Karpas-422 (cell line): ENCODE measurements at regions not wholly inside any gene's neighbourhood (a gene's known extent, or its start where the extent isn't known, plus 50 kb on each side); places are given as distances from the start of the nearest gene placed in this dataset.
A peak's percentile ranks its signal among the peaks of the same experiment; 100 is the strongest.

Source experiments
- DNase-seq: peaks from one replicate; pipeline ENCODE4 v3.0.0-alpha.2; 2015
- H2AFZ ChIP-seq: fragments of 200-600 bp; sonication (generic); 2 replicates; pipeline ENCODE4 v1.6.1; 2014; ENCODE audit warnings: antibody characterized with exemption, low read length, mixed read lengths
- H3K27ac ChIP-seq: fragments of 200-600 bp; sonication (generic); 2 replicates; pipeline ENCODE4 v1.5.1; 2014; ENCODE audit warnings: mild to moderate bottlenecking, low read length, moderate library complexity
- H3K27me3 ChIP-seq: fragments of 200-600 bp; sonication (generic); 2 replicates; pipeline ENCODE4 v1.6.1; 2014; ENCODE audit warnings: low read length, mixed read lengths
- H3K36me3 ChIP-seq: fragments of 200-600 bp; sonication (generic); 2 replicates; pipeline ENCODE4 v1.6.1; 2014; ENCODE audit warnings: low read length, mixed read lengths; ENCODE audit not compliant: insufficient read depth
- H3K4me1 ChIP-seq: fragments of 200-600 bp; sonication (generic); 2 replicates; pipeline ENCODE4 v1.6.1; 2014; ENCODE audit warnings: mild to moderate bottlenecking, low read length, mixed read lengths
- H3K4me2 ChIP-seq: fragments of 200-600 bp; sonication (generic); 2 replicates; pipeline ENCODE4 v1.6.1; 2014; ENCODE audit warnings: low read length, low read depth, mild to moderate bottlenecking; ENCODE audit not compliant: poor library complexity, severe bottlenecking
- H3K4me3 ChIP-seq: fragments of 200-600 bp; sonication (generic); 2 replicates; pipeline ENCODE4 v1.5.1; 2014; ENCODE audit warnings: mild to moderate bottlenecking, antibody characterized with exemption, low read length, mixed read lengths
- H3K79me2 ChIP-seq: fragments of 200-600 bp; sonication (generic); 2 replicates; pipeline ENCODE4 v1.6.1; 2014; ENCODE audit warnings: mild to moderate bottlenecking, low read length, mixed read lengths
- H3K9ac ChIP-seq: fragments of 200-600 bp; sonication (generic); 2 replicates; pipeline ENCODE4 v1.6.0; 2014; ENCODE audit warnings: low read length
- H3K9me2 ChIP-seq: fragments of 200-600 bp; sonication (generic), shearing (Covaris generic); replicated peaks from 2 replicates; pipeline ENCODE4 v1.6.0; 2014; ENCODE audit warnings: mild to moderate bottlenecking, low read length, moderate library complexity; ENCODE audit not compliant: insufficient read depth
- H3K9me3 ChIP-seq: fragments of 300-700, 200-600 bp; sonication (generic); 2 replicates; pipeline ENCODE4 v1.6.1; 2014; ENCODE audit warnings: low read length, mixed read lengths
- H4K20me1 ChIP-seq: fragments of 200-600 bp; sonication (generic); 2 replicates; pipeline ENCODE4 v1.6.1; 2014; ENCODE audit warnings: mild to moderate bottlenecking, antibody characterized with exemption, low read length, low read depth; ENCODE audit not compliant: insufficient read depth

DNA sequence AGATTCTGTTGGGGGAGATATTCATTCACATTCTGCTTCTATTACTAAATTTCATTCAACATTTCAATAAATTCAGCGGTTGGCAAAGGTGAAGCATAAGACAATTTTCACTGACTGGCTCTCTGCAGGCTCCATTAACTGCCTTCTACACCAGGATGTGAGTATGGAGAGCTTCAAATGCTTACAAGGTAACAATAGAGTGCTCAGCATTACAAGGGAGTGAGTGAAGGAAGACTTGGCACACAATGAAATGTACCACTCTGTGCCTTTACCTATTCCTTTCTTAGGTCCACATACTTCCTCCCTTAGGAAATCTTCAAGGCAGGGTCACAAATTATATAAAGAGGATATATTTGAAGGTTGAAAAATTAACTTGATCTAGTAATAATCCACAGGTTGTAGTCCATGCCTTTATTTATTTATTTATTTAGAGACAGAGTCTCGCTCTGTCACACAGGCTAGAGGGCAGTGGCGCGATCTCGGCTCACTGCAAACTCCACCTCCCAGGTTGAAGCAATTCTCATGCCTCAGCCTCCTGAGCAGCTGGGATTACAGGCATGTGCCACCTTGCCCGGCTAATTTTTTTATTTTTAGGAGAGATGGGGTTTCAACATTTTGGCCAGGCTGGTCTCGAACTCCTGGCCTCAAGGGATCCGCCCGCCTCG, 76.6 kb upstream of the FAM169A start:
- no peak overlapping the region for H3K27ac ChIP-seq
- no peaks in the 10 kb centered on the region for H3K9me3 ChIP-seq
- no peaks in the 10 kb centered on the region for H4K20me1 ChIP-seq
- H3K4me3 ChIP-seq = no peak overlapping the region
- no peaks in the 10 kb centered on the region for H3K27me3 ChIP-seq
- H3K4me1 ChIP-seq = no peaks in the 10 kb centered on the region
- H2AFZ ChIP-seq = no peak overlapping the region
- H3K9me2 ChIP-seq = no peaks in the 10 kb centered on the region
- no peaks in the 10 kb centered on the region for H3K36me3 ChIP-seq
- DNase-seq = no peak
- no peak overlapping the region for H3K9ac ChIP-seq
- no peak overlapping the region for H3K4me2 ChIP-seq
- no peaks in the 10 kb centered on the region for H3K79me2 ChIP-seq

DNA sequence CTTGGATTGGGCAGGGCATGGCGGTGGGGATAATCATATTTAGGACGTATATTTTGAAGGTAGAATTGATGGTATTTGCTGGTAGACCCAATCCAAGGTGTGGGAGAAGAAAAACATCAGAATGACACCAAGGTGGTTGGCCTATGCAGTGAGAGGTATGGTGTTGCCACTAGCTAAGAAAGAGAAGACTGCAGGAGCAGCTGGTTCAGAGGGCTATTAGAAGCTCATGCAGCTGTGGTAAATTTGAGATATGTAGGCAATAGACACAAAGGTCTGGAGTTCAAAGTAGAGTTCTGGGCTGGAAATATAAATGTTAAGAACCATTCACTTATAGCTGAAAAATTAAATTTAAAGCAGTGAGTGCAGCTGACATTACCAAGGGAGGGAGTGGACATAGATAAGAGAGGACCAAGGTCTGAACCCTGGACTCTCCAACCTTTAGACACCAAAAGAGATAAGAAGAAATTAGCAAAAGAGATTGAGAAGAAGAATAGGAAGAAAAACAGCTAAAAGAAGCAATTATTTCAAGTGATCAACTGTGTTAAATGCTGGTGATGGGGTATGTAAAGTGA, 74.7 kb upstream of the FAM169A start:
- Histone ChIP-seq H3K79me2 (no peaks in the 10 kb centered on the region), H3K27ac (no peak overlapping the region), H3K27me3 (no peaks in the 10 kb centered on the region), H3K4me3 (no peak overlapping the region), H3K36me3 (no peaks in the 10 kb centered on the region), H3K9ac (no peak overlapping the region), H3K4me1 (no peaks in the 10 kb centered on the region), H3K9me2 (no peaks in the 10 kb centered on the region), H4K20me1 (no peaks in the 10 kb centered on the region), H3K9me3 (no peaks in the 10 kb centered on the region), H3K4me2 (no peak overlapping the region), H2AFZ (no peak overlapping the region)
- no peak for DNase-seq

DNA sequence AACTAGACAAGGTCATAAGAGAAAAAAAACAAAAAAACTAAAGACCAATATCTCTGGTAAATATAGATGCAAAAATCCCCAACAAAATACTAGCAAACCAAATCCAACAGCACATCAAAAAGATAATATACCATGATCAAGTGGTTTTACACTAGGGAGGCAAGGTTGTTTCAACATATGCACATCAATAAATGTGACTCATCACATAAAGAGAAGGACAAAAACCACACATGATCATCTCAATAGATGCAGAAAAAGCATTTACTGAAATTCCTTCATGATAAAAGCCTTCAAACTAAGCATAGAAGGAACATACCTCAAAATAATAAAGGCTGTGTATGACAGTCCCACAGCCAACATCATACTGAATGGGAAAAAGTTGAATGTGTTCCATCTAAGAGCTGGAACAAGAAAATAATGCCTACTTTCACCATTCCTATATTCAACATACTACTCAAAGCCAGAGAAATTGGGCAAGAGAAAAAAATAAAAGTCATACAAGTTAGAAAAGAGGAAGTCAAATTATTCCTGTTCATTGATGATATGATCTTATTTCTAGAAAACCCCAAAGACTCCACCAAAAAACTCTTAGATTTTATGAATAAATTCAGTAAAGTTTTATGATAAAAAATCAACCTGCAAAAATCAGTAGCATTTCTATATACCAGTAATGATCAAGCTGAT, 72.2 kb upstream of the FAM169A start:
- no peaks in the 10 kb centered on the region for H3K4me1 ChIP-seq
- H4K20me1 ChIP-seq = no peaks in the 10 kb centered on the region
- no peaks in the 10 kb centered on the region for H3K27me3 ChIP-seq
- H3K9me3 ChIP-seq = no peaks in the 10 kb centered on the region
- H3K9ac ChIP-seq = no peak overlapping the region
- H3K4me3 ChIP-seq = no peak overlapping the region
- H3K79me2 ChIP-seq = no peaks in the 10 kb centered on the region
- no peaks in the 10 kb centered on the region for H3K36me3 ChIP-seq
- H3K27ac ChIP-seq = no peak overlapping the region
- no peak for DNase-seq
- H3K4me2 ChIP-seq = no peak overlapping the region
- H2AFZ ChIP-seq = no peak overlapping the region
- H3K9me2 ChIP-seq = no peaks in the 10 kb centered on the region

DNA sequence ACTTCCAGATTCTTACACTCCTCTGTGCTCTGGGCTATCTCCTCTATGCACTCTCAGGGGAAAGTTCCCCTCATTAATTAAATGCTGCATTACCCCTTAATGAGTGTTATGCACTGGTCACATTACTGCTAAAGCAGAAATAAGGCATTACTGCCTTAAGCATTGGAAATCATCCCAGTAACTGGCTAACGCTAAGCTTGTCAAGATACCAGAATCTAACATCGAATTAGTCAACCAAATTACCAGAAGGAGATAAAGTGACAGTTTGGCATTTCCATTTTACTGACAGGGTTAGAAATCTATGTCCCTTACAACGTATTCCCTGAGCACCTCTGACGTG, 69.5 kb upstream of the FAM169A start:
- no peaks in the 10 kb centered on the region for H4K20me1 ChIP-seq
- H3K4me3 ChIP-seq = no peak overlapping the region
- no peak for DNase-seq
- H3K79me2 ChIP-seq = no peaks in the 10 kb centered on the region
- no peak overlapping the region for H3K27ac ChIP-seq
- no peaks in the 10 kb centered on the region for H3K27me3 ChIP-seq
- no peak overlapping the region for H3K9ac ChIP-seq
- H3K36me3 ChIP-seq = no peaks in the 10 kb centered on the region
- no peaks in the 10 kb centered on the region for H3K9me3 ChIP-seq
- no peaks in the 10 kb centered on the region for H3K4me1 ChIP-seq
- no peak overlapping the region for H3K4me2 ChIP-seq
- H2AFZ ChIP-seq = no peak overlapping the region
- H3K9me2 ChIP-seq = no peaks in the 10 kb centered on the region

DNA sequence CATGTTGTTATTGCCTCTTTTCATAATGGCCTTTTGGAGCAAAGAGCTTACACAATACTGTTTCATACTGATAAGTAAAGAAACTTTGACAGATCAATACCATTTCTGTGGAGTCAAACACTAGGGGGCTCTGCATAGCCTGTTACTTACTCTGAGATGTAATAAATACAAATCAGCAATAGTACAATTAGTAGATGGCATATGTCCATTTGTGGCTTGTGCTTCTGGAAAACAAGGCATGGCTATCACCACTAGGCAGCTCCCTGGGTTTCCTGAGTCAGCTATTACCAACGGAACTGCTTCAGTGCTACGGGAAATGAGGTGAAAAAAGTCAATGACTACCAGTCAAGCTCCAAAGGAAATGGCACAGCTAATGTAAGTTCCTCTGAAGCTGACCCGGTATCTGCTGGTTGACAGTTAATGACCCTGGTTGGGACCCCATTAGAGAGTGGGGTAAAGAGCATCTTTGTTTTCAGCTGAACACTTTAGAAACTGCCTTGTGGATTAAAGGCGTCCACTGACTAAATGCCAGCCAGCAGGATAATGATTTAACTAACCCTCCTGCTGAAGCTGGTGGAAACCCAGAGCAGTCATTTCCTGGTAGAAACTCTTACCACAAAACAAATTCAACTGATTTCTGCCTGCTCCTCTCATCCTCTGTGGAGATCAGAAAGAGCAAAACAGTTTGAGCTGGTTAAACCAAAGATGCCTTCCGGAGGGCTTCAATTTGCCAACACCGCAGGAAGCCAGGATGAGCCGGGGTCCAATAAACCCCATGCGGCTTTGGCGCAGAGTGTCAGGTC, 69.0 kb upstream of the FAM169A start:
- Histone ChIP-seq H3K36me3 (no peaks in the 10 kb centered on the region), H3K79me2 (no peaks in the 10 kb centered on the region), H3K27me3 (no peaks in the 10 kb centered on the region), H3K4me3 (no peak overlapping the region), H4K20me1 (no peaks in the 10 kb centered on the region), H3K9ac (no peak overlapping the region), H3K9me3 (no peaks in the 10 kb centered on the region), H3K9me2 (no peaks in the 10 kb centered on the region), H2AFZ (no peak overlapping the region), H3K4me2 (no peak overlapping the region), H3K27ac (no peak overlapping the region), H3K4me1 (no peaks in the 10 kb centered on the region)
- DNase-seq = peak; percentile 52

DNA sequence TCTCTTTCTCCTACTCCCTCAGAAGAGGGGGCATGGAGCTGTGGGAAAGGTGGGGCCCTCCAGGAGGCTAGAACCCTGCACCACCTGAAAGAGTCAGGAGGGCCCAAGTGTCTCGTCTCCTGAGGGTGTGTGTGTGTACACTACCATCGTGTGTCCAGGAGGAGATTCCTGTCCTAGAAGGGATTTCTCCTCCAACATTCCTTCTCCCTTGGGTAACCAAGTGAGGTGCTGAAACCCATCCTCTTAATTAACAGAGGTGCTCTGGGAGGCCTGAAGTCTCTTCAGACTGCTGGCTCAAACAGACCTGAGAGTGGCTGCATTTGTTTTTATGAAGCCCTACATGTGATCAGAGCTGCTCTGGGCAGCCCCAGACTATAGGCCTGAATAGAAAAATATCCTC, 61.1 kb upstream of the FAM169A start:
- H3K9ac ChIP-seq = no peak overlapping the region
- H3K27me3 ChIP-seq = no peaks in the 10 kb centered on the region
- no peaks in the 10 kb centered on the region for H3K79me2 ChIP-seq
- no peak for DNase-seq
- no peak overlapping the region for H3K4me3 ChIP-seq
- H3K9me2 ChIP-seq = no peaks in the 10 kb centered on the region
- no peaks in the 10 kb centered on the region for H4K20me1 ChIP-seq
- H3K9me3 ChIP-seq = no peaks in the 10 kb centered on the region
- no peak overlapping the region for H2AFZ ChIP-seq
- no peaks in the 10 kb centered on the region for H3K4me1 ChIP-seq
- H3K4me2 ChIP-seq = no peak overlapping the region
- H3K36me3 ChIP-seq = no peaks in the 10 kb centered on the region
- no peak overlapping the region for H3K27ac ChIP-seq

DNA sequence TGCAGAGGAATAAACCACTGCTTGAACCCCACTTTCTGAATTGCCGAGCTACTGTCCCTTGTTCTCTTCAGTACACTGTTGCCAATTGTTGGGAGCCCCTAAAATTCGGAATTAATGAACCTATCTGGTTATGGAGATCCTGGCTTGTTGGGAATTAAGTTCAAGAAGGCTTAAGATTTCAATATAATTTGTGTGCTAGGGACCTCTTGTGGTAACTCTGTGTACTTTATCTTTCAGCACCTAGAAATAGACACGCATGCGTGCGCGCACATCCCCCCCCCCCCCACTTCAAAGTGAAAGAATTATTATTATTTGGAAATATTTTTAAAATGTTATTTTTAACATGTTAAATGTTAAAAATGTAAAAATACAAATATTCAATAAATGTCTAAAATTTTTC, 53.3 kb upstream of the FAM169A start:
- H3K79me2 ChIP-seq = no peaks in the 10 kb centered on the region

DNA sequence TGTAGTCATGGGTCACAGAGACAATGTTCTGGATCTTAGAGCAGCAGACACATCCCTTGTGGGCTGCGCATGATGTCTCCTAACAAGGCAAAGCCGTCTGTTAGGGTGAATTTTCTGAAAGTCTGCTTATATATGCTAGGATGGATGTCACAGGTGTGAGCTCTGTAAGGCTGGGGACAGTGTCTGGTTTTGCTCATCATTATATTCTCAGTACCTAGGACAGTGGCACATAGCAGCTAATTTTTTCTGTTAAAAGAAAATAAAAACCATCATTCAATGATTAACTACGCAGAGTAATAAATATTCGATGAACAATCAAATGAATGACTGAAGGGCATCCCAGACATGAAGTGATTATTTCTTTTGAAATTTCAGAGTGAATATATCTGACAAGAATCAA, 52.9 kb upstream of the FAM169A start:
- no peaks in the 10 kb centered on the region for H3K9me2 ChIP-seq
- H3K4me1 ChIP-seq = no peaks in the 10 kb centered on the region
- no peak for DNase-seq
- H3K9ac ChIP-seq = no peak overlapping the region
- H3K4me2 ChIP-seq = no peak overlapping the region
- no peaks in the 10 kb centered on the region for H3K27me3 ChIP-seq
- no peaks in the 10 kb centered on the region for H4K20me1 ChIP-seq
- no peak overlapping the region for H3K27ac ChIP-seq
- H3K36me3 ChIP-seq = no peaks in the 10 kb centered on the region
- no peak overlapping the region for H2AFZ ChIP-seq
- H3K4me3 ChIP-seq = no peak overlapping the region
- H3K9me3 ChIP-seq = no peaks in the 10 kb centered on the region
- no peaks in the 10 kb centered on the region for H3K79me2 ChIP-seq

More for the DNA sequence above, 53.3 kb upstream of the FAM169A start:
- Histone ChIP-seq H3K9me2 (no peaks in the 10 kb centered on the region), H3K4me1 (no peaks in the 10 kb centered on the region), H3K9ac (no peak overlapping the region), H3K27ac (no peak overlapping the region), H2AFZ (no peak overlapping the region), H3K36me3 (no peaks in the 10 kb centered on the region), H3K4me3 (no peak overlapping the region), H4K20me1 (no peaks in the 10 kb centered on the region), H3K4me2 (no peak overlapping the region), H3K27me3 (no peaks in the 10 kb centered on the region), H3K9me3 (no peaks in the 10 kb centered on the region)
- DNase-seq = peak; percentile 65
